K562 (cell line): ENCODE measurements at regions not wholly inside any gene's neighbourhood (a gene's known extent, or its start where the extent isn't known, plus 50 kb on each side); places are given as distances from the start of the nearest gene placed in this dataset.

Experiments used
- ATAC-seq: fragments of 200-7000 bp; cut with Tn5 transposase; 3 replicates; pipeline ENCODE4 v1.9.1; 2020; ENCODE audit warnings: moderate library complexity
- BruUV-seq: library from RNA; stranded (reverse); fragments of 400-500 nt; replicated peaks from 2 replicates; lab custom pipeline; 2021; lab: Mats Ljungman, UMichigan
- CTCF ChIA-PET: fragments of 300-600 bp; formaldehyde crosslinking; extraction: SDS; loops from one replicate; lab custom pipeline; 2021; ENCODE audit warnings: low intra/inter-chr PET ratio; lab: Yijun Ruan, JAX
- POLR2A ChIA-PET: fragments of 300-600, 350-650 bp; sonication (Branson Sonifier 250); formaldehyde crosslinking; extraction: SDS; loops from one replicate; lab custom pipeline; 2021; ENCODE audit warnings: antibody characterized with exemption, inconsistent platforms; lab: Yijun Ruan, JAX
- DNase-seq, 4 experiments: peaks; one replicate each; pipeline versions ENCODE4 v3.0.0 to v3.0.0-alpha.2; 2011 to 2018; ENCODE audit warnings: low spot score in 3 of 4, mixed read lengths in 3 of 4; ENCODE audit errors: extremely low read depth in 1 of 4
- FAIRE-seq: peaks from 2 replicates; lab custom pipeline; 2011; peaks lifted over from hg19 to GRCh38; lab: Jason Lieb, UNC
- H2AFZ ChIP-seq: 2 replicates; pipeline ENCODE4 v1.6.0; 2011; ENCODE audit warnings: low read depth, low read length, control low read depth, inconsistent platforms
- H3K27ac ChIP-seq: fragments of 200-600 bp; 3 replicates; pipeline ENCODE4 v1.8.0; 2011; ENCODE audit warnings: low read depth, mild to moderate bottlenecking, control low read depth, inconsistent platforms, low read length, moderate library complexity, mixed read lengths; ENCODE audit errors: extremely low read depth
- H3K27me3 ChIP-seq, 2 experiments: fragments of 300-600 bp in 1 of 2; 2 replicates in 1 of 2; 3 replicates in 1 of 2; pipeline versions ENCODE4 v1.6.0 to v1.8.0; 2011; ENCODE audit warnings: inconsistent platforms in 2 of 2, low read length in 2 of 2, mild to moderate bottlenecking in 1 of 2, mixed read lengths in 1 of 2, moderate library complexity in 1 of 2; ENCODE audit not compliant: control insufficient read depth in 2 of 2, insufficient read depth in 2 of 2
- H3K36me3 ChIP-seq: fragments of 300-600 bp; 3 replicates; pipeline ENCODE4 v1.8.0; 2011; ENCODE audit warnings: mild to moderate bottlenecking, low read length, inconsistent platforms; ENCODE audit not compliant: control insufficient read depth, insufficient read depth
- H3K4me1 ChIP-seq, 2 experiments: fragments of 200-600 bp in 1 of 2; replicated peaks in 1 of 2; 2 replicates in 1 of 2; 3 replicates in 1 of 2; pipeline versions ENCODE4 v1.5.1 to v1.8.0; 2011; ENCODE audit warnings: inconsistent platforms in 2 of 2, low read length in 2 of 2, mild to moderate bottlenecking in 1 of 2, mixed read lengths in 1 of 2, moderate library complexity in 1 of 2; ENCODE audit not compliant: control insufficient read depth in 2 of 2, insufficient read depth in 2 of 2
- H3K4me2 ChIP-seq: 2 replicates; pipeline ENCODE4 v1.6.1; 2011; ENCODE audit warnings: low read length, control low read depth, inconsistent platforms, mixed read lengths; ENCODE audit not compliant: insufficient read depth
- H3K4me3 ChIP-seq: fragments of 200-600 bp; sonication (generic), shearing (Covaris generic); 2 replicates; pipeline ENCODE4 v1.5.1; 2016; ENCODE audit warnings: control low read depth, inconsistent platforms
- H3K79me2 ChIP-seq: fragments of 200-600 bp; 3 replicates; pipeline ENCODE4 v1.8.0; 2011; ENCODE audit warnings: low read length, inconsistent platforms; ENCODE audit not compliant: control insufficient read depth, insufficient read depth
- H3K9ac ChIP-seq, 2 experiments: 2 replicates each; pipeline versions ENCODE4 v1.6.0 to v1.6.1; 2011; ENCODE audit warnings: low read depth in 2 of 2, low read length in 2 of 2, control low read depth in 1 of 2, inconsistent platforms in 1 of 2, mild to moderate bottlenecking in 1 of 2, mixed read lengths in 1 of 2; ENCODE audit not compliant: insufficient read depth in 1 of 2
- H3K9me1 ChIP-seq: one replicate; pipeline ENCODE4 v1.6.0; 2011; ENCODE audit warnings: inconsistent platforms, mild to moderate bottlenecking, low read length, moderate library complexity; ENCODE audit not compliant: control insufficient read depth, insufficient read depth
- H3K9me3 ChIP-seq: replicated peaks from 2 replicates; pipeline ENCODE4 v1.5.1; 2011; ENCODE audit warnings: low read depth, low read length, inconsistent platforms; ENCODE audit not compliant: control insufficient read depth, insufficient read depth
- H4K20me1 ChIP-seq: replicated peaks from 2 replicates; pipeline ENCODE4 v1.6.1; 2011; ENCODE audit warnings: low read length, inconsistent platforms, mixed read lengths; ENCODE audit not compliant: control insufficient read depth, insufficient read depth
- BRCA1 ChIP-seq, 2 experiments: fragments of 450-650 bp in 1 of 2; sonication (generic) in 1 of 2; formaldehyde crosslinking in 1 of 2; IDR thresholded peaks; 2 replicates each; pipeline versions ENCODE4 v1.5.0 to v1.6.1; 2017 to 2020; ENCODE audit warnings: mild to moderate bottlenecking in 1 of 2, missing genetic modification reagents in 1 of 2
- ID3 ChIP-seq, 2 experiments: fragments of 250-450 bp in 1 of 2; fragments of 450-650 bp in 1 of 2; sonication (Bioruptor Pico) in 1 of 2; IDR thresholded peaks; 2 replicates each; pipeline versions ENCODE4 v1.6.1 to v1.8.0; 2016 to 2021; ENCODE audit warnings: mild to moderate bottlenecking in 2 of 2, moderate library complexity in 2 of 2, missing compliant biosample characterization in 1 of 2, missing genetic modification characterization in 1 of 2
- KAT8 ChIP-seq: fragments of 450-650 bp; IDR thresholded peaks from 2 replicates; pipeline ENCODE4 v1.6.1; 2016; ENCODE audit warnings: low read depth, mild to moderate bottlenecking
- SMAD1 ChIP-seq: fragments of 150-350 bp; IDR thresholded peaks from 2 replicates; pipeline ENCODE4 v1.6.1; 2014; ENCODE audit warnings: low read length, low read depth; ENCODE audit not compliant: partially characterized antibody
- TCF7 ChIP-seq: sonication (generic); IDR thresholded peaks from 2 replicates; pipeline ENCODE4 v1.6.1; 2016; ENCODE audit warnings: antibody characterized with exemption, borderline replicate concordance
- TEAD1 ChIP-seq, 2 experiments: fragments of 450-650 bp in 1 of 2; sonication (generic) in 1 of 2; formaldehyde crosslinking; IDR thresholded peaks; 2 replicates each; pipeline versions ENCODE4 v1.4.0 to v1.8.0; 2020 to 2022; ENCODE audit warnings: mild to moderate bottlenecking in 2 of 2, missing genetic modification reagents in 1 of 2
- TRIM24 ChIP-seq, 2 experiments: fragments of 450-650 bp; IDR thresholded peaks; 2 replicates each; pipeline ENCODE4 v1.6.1; 2016
- ZNF174 ChIP-seq: fragments of 250-450 bp; sonication (Bioruptor Pico); IDR thresholded peaks from 2 replicates; pipeline ENCODE4 v1.4.0; 2020; ENCODE audit warnings: mild to moderate bottlenecking
- ZNF324 ChIP-seq: fragments of 250-450 bp; sonication (Bioruptor Pico); IDR thresholded peaks from 2 replicates; pipeline ENCODE4 v1.4.0; 2020; ENCODE audit warnings: mild to moderate bottlenecking
- WGBS: fragments of 100-300 bp; shearing (Covaris generic); methylation state at CpG from one replicate; pipeline ENCODE4 v1.1.6; 2016; ENCODE audit warnings: low coverage, mixed read lengths; ENCODE audit not compliant: insufficient coverage; ENCODE audit errors: missing lambda C conversion rate; 5-methylcytosine and 5-hydroxymethylcytosine counted together
- in situ Hi-C: fragments of 300-500 bp; cut with MboI; formaldehyde crosslinking; loops from 4 replicates; pipeline ENCODE4 v1.15.0; 2018; ENCODE audit warnings: inconsistent platforms, mixed read lengths
- intact Hi-C: fragments of 100-400 bp; cut with micrococcal nuclease; formaldehyde crosslinking; loops from 2 replicates; pipeline ENCODE4 v1.14.2; 2022

GRCh38 chr9:69986970-69987369 is 56.7 kb upstream of the MAMDC2 start:
- Histone ChIP-seq H3K4me2 (no peak overlapping the region), H3K9ac (no peak overlapping the region), H3K4me1 (no peaks in the 10 kb centered on the region), H3K4me3 (no peak overlapping the region), H3K36me3 (no peaks in the 10 kb centered on the region), H3K27ac (no peak overlapping the region), H2AFZ (no peak overlapping the region)
- no TSS peak for BruUV-seq
- intact Hi-C loops = no loop called here
- in situ Hi-C loops = no loop called here
- POLR2A ChIA-PET = no interaction called here
- no peak for DNase-seq
- CTCF ChIA-PET = no interaction called here
- TF ChIP-seq SMAD1 = no peak
- TF ChIP-seq ZNF324 (CRISPR knock-in tag) = no peak
- no peak for TF ChIP-seq ID3 (CRISPR knock-in tag; IDR thresholded peaks at IDR 0.05)
- TF ChIP-seq ID3 (tag; IDR thresholded peaks at IDR 0.05) = no peak
- TF ChIP-seq BRCA1 (IDR thresholded peaks at IDR 0.05) = no peak
- TF ChIP-seq BRCA1 (CRISPR knock-in tag; IDR thresholded peaks at IDR 0.05) = no peak
- no peak for TF ChIP-seq TRIM24 (IDR thresholded peaks at IDR 0.05)
- no peak for TF ChIP-seq TCF7
- no peak for TF ChIP-seq KAT8
- no peak for TF ChIP-seq TEAD1 (CRISPR knock-in tag; IDR thresholded peaks at IDR 0.05)
- no peak for TF ChIP-seq ZNF174 (CRISPR knock-in tag)
- TF ChIP-seq, all 486 proteins: peak for 0
- ATAC-seq = no peak
- no peaks in the 10 kb centered on the region for H4K20me1 ChIP-seq
- WGBS = 0% methylated on average over 4 of the region's 5 CpGs
- FAIRE-seq = no peak
- H3K9me1 ChIP-seq = no peaks in the 10 kb centered on the region
- no peaks in the 10 kb centered on the region for H3K27me3 ChIP-seq
- no peaks in the 10 kb centered on the region for H3K9me3 ChIP-seq
- H3K79me2 ChIP-seq = no peaks in the 10 kb centered on the region
